ENCODE measurements at regions not wholly inside any gene's neighbourhood (a gene's known extent, or its start where the extent isn't known, plus 50 kb on each side); places are given as distances from the start of the nearest gene placed in this dataset.

- TF ChIP-seq, protein P1, sequence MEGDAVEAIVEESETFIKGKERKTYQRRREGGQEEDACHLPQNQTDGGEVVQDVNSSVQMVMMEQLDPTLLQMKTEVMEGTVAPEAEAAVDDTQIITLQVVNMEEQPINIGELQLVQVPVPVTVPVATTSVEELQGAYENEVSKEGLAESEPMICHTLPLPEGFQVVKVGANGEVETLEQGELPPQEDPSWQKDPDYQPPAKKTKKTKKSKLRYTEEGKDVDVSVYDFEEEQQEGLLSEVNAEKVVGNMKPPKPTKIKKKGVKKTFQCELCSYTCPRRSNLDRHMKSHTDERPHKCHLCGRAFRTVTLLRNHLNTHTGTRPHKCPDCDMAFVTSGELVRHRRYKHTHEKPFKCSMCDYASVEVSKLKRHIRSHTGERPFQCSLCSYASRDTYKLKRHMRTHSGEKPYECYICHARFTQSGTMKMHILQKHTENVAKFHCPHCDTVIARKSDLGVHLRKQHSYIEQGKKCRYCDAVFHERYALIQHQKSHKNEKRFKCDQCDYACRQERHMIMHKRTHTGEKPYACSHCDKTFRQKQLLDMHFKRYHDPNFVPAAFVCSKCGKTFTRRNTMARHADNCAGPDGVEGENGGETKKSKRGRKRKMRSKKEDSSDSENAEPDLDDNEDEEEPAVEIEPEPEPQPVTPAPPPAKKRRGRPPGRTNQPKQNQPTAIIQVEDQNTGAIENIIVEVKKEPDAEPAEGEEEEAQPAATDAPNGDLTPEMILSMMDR (IDR thresholded peaks at IDR 0.05), result no peak
- TF ChIP-seq POLR2A (IDR thresholded peaks at IDR 0.05), result no peak
These were observed 196.8 kb upstream of the RUNX1 start for GRCh38 chr21:35245879-35246278.
